ENCODE measurements at regions not wholly inside any gene's neighbourhood (a gene's known extent, or its start where the extent isn't known, plus 50 kb on each side); places are given as distances from the start of the nearest gene placed in this dataset.

GRCh38 chr1:209205039-209205438, 378.5 kb upstream of the CAMK1G start:
- no peak for TF ChIP-seq CREB1 (CRISPR knock-in tag; IDR thresholded peaks at IDR 0.05; ENCODE audit: low read depth)
- no peak for TF ChIP-seq REST (IDR thresholded peaks at IDR 0.05; ENCODE audit: unreplicated experiment)
- no peak for TF ChIP-seq ZNF114 (CRISPR knock-in tag; IDR thresholded peaks at IDR 0.05)
- TF ChIP-seq ZNF331 (CRISPR knock-in tag; IDR thresholded peaks at IDR 0.05; ENCODE audit: low read depth), result no peak
- TF ChIP-seq JUNB (IDR thresholded peaks at IDR 0.05; ENCODE audit: unreplicated experiment), result no peak
- TF ChIP-seq EZH2 (IDR thresholded peaks at IDR 0.05; ENCODE audit: low read depth, unreplicated experiment), result no peak
- no peak for TF ChIP-seq NANOG (IDR thresholded peaks at IDR 0.05; ENCODE audit: borderline replicate concordance)
- TF ChIP-seq EZH2phosphoT487 (IDR thresholded peaks at IDR 0.05; ENCODE audit: unreplicated experiment), result no peak
- no peak for TF ChIP-seq ETS1 (IDR thresholded peaks at IDR 0.05)
- TF ChIP-seq STAT1 (IDR thresholded peaks at IDR 0.05; ENCODE audit: unreplicated experiment), result no peak
- TF ChIP-seq, protein P1, sequence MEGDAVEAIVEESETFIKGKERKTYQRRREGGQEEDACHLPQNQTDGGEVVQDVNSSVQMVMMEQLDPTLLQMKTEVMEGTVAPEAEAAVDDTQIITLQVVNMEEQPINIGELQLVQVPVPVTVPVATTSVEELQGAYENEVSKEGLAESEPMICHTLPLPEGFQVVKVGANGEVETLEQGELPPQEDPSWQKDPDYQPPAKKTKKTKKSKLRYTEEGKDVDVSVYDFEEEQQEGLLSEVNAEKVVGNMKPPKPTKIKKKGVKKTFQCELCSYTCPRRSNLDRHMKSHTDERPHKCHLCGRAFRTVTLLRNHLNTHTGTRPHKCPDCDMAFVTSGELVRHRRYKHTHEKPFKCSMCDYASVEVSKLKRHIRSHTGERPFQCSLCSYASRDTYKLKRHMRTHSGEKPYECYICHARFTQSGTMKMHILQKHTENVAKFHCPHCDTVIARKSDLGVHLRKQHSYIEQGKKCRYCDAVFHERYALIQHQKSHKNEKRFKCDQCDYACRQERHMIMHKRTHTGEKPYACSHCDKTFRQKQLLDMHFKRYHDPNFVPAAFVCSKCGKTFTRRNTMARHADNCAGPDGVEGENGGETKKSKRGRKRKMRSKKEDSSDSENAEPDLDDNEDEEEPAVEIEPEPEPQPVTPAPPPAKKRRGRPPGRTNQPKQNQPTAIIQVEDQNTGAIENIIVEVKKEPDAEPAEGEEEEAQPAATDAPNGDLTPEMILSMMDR (conservative IDR thresholded peaks at IDR 0.05; ENCODE audit: low read depth in 2 of 2), result no peak
- TF ChIP-seq POLR2AphosphoS5 (IDR thresholded peaks at IDR 0.05; ENCODE audit: low read depth), result no peak
- TF ChIP-seq, protein P2, sequence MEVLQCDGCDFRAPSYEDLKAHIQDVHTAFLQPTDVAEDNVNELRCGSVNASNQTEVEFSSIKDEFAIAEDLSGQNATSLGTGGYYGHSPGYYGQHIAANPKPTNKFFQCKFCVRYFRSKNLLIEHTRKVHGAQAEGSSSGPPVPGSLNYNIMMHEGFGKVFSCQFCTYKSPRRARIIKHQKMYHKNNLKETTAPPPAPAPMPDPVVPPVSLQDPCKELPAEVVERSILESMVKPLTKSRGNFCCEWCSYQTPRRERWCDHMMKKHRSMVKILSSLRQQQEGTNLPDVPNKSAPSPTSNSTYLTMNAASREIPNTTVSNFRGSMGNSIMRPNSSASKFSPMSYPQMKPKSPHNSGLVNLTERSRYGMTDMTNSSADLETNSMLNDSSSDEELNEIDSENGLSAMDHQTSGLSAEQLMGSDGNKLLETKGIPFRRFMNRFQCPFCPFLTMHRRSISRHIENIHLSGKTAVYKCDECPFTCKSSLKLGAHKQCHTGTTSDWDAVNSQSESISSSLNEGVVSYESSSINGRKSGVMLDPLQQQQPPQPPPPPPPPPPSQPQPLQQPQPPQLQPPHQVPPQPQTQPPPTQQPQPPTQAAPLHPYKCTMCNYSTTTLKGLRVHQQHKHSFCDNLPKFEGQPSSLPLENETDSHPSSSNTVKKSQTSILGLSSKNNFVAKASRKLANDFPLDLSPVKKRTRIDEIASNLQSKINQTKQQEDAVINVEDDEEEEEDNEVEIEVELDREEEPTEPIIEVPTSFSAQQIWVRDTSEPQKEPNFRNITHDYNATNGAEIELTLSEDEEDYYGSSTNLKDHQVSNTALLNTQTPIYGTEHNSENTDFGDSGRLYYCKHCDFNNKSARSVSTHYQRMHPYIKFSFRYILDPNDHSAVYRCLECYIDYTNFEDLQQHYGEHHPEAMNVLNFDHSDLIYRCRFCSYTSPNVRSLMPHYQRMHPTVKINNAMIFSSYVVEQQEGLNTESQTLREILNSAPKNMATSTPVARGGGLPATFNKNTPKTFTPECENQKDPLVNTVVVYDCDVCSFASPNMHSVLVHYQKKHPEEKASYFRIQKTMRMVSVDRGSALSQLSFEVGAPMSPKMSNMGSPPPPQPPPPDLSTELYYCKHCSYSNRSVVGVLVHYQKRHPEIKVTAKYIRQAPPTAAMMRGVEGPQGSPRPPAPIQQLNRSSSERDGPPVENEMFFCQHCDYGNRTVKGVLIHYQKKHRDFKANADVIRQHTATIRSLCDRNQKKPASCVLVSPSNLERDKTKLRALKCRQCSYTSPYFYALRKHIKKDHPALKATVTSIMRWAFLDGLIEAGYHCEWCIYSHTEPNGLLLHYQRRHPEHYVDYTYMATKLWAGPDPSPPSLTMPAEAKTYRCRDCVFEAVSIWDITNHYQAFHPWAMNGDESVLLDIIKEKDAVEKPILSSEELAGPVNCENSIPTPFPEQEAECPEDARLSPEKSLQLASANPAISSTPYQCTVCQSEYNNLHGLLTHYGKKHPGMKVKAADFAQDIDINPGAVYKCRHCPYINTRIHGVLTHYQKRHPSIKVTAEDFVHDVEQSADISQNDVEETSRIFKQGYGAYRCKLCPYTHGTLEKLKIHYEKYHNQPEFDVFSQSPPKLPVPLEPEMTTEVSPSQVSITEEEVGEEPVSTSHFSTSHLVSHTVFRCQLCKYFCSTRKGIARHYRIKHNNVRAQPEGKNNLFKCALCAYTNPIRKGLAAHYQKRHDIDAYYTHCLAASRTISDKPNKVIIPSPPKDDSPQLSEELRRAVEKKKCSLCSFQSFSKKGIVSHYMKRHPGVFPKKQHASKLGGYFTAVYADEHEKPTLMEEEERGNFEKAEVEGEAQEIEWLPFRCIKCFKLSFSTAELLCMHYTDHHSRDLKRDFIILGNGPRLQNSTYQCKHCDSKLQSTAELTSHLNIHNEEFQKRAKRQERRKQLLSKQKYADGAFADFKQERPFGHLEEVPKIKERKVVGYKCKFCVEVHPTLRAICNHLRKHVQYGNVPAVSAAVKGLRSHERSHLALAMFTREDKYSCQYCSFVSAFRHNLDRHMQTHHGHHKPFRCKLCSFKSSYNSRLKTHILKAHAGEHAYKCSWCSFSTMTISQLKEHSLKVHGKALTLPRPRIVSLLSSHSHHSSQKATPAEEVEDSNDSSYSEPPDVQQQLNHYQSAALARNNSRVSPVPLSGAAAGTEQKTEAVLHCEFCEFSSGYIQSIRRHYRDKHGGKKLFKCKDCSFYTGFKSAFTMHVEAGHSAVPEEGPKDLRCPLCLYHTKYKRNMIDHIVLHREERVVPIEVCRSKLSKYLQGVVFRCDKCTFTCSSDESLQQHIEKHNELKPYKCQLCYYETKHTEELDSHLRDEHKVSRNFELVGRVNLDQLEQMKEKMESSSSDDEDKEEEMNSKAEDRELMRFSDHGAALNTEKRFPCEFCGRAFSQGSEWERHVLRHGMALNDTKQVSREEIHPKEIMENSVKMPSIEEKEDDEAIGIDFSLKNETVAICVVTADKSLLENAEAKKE (CRISPR knock-in tag; IDR thresholded peaks at IDR 0.05), result no peak
- Histone ChIP-seq H3K4me3 (no peak overlapping the region), H3K79me2 (replicated peaks; ENCODE audit: insufficient read depth) (no peaks in the 10 kb centered on the region), H3K36me3 (ENCODE audit: insufficient read depth) (no peaks in the 10 kb centered on the region), H3K27me3 (ENCODE audit: insufficient read depth) (peaks cover 12% of the 10 kb centered on the region; the same call in 1 of the 2 replicates), H3F3A (replicated peaks; ENCODE audit: low read depth) (no peaks in the 10 kb centered on the region), H2AFZ (0 out of 2 replicates have a peak overlapping the region, but pooled peaks have one; percentile 61), H3K4me2 (no peak overlapping the region), H3K27ac (ENCODE audit: low read depth) (no peak overlapping the region), H3K4me1 (ENCODE audit: insufficient read depth) (peaks cover 26% of the 10 kb centered on the region), H3K9me2 (ENCODE audit: insufficient read depth) (no peaks in the 10 kb centered on the region), H4K20me1 (replicated peaks; ENCODE audit: insufficient read depth) (no peaks in the 10 kb centered on the region)
- Mint-ChIP-seq H3K9me3 (no peaks in the 10 kb centered on the region), H3K4me1 (peaks cover 26% of the 10 kb centered on the region), H3K27ac (no peak overlapping the region), H3K27me3 (ENCODE audit: insufficient read depth, low read depth, poor library complexity) (peaks cover 7% of the 10 kb centered on the region), H3K4me3 (no peak overlapping the region), H3K36me3 (ENCODE audit: low read depth) (no peaks in the 10 kb centered on the region)
- no peak for ATAC-seq
- no peak for DNase-seq (ENCODE audit: low spot score)

Measured in GM23338 (cell line).